Activated CD8-positive, alpha-beta T cell treated with anti-CD3 and anti-CD28 coated beads, Interleukin-2, amount 10 ng/mL, durations not matched to agents 7 days and 5 days (primary cell): ENCODE measurements at regions not wholly inside any gene's neighbourhood (a gene's known extent, or its start where the extent isn't known, plus 50 kb on each side); places are given as distances from the start of the nearest gene placed in this dataset.
"Not testable (repeated sequence)": the region's sequence is repeated elsewhere in the genome, so short reads cannot be mapped to it uniquely, and the experiment has no call there.

Experiments used
- ATAC-seq: fragments of 150-1000 bp; cut with Tn5 transposase; one replicate; pipeline ENCODE4 v1.10.0; 2021; ENCODE audit warnings: moderate library complexity
- CTCF ChIA-PET: fragments of 350-600 bp; sonication (Branson Sonifier 250); formaldehyde crosslinking; loops from one replicate; lab custom pipeline; 2021; ENCODE audit warnings: antibody characterized with exemption; lab: Charles Lee
- POLR2A ChIA-PET: fragments of 350-600 bp; sonication (Branson Sonifier 250); formaldehyde crosslinking; loops from one replicate; lab custom pipeline; 2021; ENCODE audit warnings: antibody characterized with exemption; lab: Charles Lee
- DNase-seq: peaks from one replicate; pipeline ENCODE4 v3.0.0-alpha.2; 2020
- H3K27ac Mint-ChIP-seq: one replicate; pipeline ENCODE4 v1.8.0; 2021; ENCODE audit warnings: mild to moderate bottlenecking, mixed read lengths
- H3K27me3 Mint-ChIP-seq: one replicate; pipeline ENCODE4 v1.8.0; 2021; ENCODE audit warnings: low read depth, mixed read lengths
- H3K36me3 Mint-ChIP-seq: one replicate; pipeline ENCODE4 v1.8.0; 2021; ENCODE audit warnings: low read depth, mixed read lengths
- H3K4me1 Mint-ChIP-seq: one replicate; pipeline ENCODE4 v1.8.0; 2021; ENCODE audit warnings: low read depth, mixed read lengths
- H3K4me3 Mint-ChIP-seq: one replicate; pipeline ENCODE4 v1.8.0; 2021; ENCODE audit warnings: mild to moderate bottlenecking, mixed read lengths
- H3K9me3 Mint-ChIP-seq: one replicate; pipeline ENCODE4 v1.8.0; 2022; ENCODE audit warnings: mixed read lengths; ENCODE audit not compliant: insufficient read depth

DNA sequence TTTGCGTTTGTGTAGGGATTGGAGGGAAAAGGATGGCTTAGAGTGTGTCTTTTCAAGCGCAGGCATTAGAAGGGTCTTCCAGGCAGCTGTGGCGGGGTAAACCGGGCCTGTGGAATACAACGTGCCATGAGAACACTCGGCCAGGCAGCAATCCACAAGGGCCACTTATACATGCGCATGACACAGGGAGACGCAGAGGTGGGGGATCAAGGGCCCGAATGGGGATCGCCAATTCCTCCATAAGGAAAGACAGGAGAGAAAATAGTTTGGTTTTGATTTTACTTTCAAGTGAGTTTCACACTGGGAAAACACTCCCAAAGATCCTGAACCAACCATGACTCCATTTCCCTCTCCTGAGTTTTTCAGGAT, 71.6 kb downstream of the SPRING1 start:
- ATAC-seq: no peak
- CTCF ChIA-PET: no interaction called here

DNA sequence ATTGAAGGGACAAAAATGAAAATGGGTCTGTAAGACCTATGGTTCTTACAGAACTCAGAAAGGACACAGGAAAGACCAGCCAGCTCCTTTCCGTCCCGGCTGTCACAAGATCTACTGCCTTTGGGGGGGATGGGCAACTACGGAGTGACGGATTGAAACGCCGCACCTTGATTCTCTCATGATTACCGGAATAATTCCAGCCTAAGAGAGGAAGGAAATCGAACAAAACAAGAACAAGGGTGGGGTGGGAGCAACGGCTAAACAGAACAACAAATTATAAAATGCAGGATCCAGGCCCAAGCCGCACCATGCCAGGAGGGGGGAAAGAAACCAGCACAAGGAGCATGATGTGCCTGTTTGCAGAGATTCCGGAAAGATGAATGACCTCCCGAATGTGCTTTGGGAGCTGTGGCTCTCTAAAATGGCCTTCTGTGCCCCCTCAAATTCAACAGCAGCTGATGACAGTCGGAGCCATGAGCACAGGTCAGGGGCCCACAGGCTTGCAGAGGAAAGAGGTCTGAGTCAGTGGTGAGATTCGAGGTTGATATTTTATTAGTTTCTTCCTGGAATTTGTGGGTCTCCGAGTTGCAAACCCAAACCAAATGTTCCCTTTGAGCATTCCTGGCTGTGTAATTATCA, 72.1 kb downstream of the SPRING1 start:
- H3K9me3 Mint-ChIP-seq: no peaks in the 10 kb centered on the region
- H3K4me1 Mint-ChIP-seq: no peaks in the 10 kb centered on the region
- H3K4me3 Mint-ChIP-seq: no peak overlapping the region
- DNase-seq (no peak), ATAC-seq (no peak)
- CTCF ChIA-PET: no interaction called here
- H3K36me3 Mint-ChIP-seq: no peaks in the 10 kb centered on the region
- no peak overlapping the region for H3K27ac Mint-ChIP-seq
- H3K27me3 Mint-ChIP-seq: peaks cover 3% of the 10 kb centered on the region
- POLR2A ChIA-PET: no interaction called here

More for the DNA sequence above, 71.6 kb downstream of the SPRING1 start:
- H3K4me3 Mint-ChIP-seq: no peak overlapping the region
- no peak overlapping the region for H3K27ac Mint-ChIP-seq
- H3K9me3 Mint-ChIP-seq: no peaks in the 10 kb centered on the region
- no peaks in the 10 kb centered on the region for H3K36me3 Mint-ChIP-seq
- peaks cover 3% of the 10 kb centered on the region for H3K27me3 Mint-ChIP-seq
- DNase-seq: no peak
- no peaks in the 10 kb centered on the region for H3K4me1 Mint-ChIP-seq
- POLR2A ChIA-PET: no interaction called here

DNA sequence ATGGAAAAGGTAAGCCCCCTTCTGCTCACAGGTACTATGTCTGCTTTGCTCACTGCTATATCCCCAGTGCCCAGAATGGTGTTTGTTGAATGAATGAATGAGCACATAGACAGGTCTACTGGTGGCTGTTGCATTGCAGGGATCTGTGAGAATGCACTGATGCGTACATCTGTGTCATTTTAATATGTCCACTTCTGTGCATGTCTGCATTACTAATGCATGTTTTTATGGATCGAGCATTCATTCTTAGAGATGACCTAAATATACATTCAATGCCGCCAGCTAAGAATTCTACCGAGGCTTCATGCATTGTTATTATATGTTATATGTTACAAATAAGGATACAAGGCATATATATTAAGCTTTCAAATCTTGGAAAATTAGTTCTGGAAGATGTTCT, 73.8 kb downstream of the SPRING1 start:
- Mint-ChIP-seq H3K27ac (no peak overlapping the region), H3K36me3 (no peaks in the 10 kb centered on the region), H3K4me1 (peaks cover 3% of the 10 kb centered on the region), H3K27me3 (peaks cover 8% of the 10 kb centered on the region), H3K9me3 (no peaks in the 10 kb centered on the region), H3K4me3 (no peak overlapping the region)
- no peak for DNase-seq
- ATAC-seq: no peak
- ChIA-PET POLR2A (no interaction called here), CTCF (no interaction called here)

DNA sequence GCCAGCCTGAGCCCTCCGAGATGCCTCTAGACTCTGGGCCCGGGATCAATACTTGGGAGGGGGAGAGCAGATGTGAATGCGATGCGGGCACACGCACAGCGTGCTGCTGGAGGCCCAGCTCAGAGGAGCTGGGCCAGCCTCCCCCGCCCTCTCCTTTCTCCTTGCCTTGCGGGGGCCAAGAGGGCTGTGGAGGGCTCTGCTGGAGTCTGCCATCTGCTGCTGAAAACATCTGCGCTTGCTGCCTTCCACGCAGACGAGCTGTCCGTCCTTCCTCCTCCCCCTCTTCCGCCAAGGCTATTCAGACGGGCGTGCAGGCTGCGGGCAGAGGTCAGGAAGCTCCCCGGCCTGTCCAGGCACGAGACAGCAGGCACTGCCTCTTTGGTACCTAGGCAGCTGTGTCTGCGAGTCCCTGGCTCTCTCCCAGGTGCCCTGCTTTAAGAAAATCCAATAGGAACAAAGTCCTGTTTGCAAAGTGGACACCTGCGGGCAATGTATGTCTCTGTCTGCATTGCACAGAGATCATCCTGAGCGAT, 75.2 kb downstream of the SPRING1 start:
- Mint-ChIP-seq H3K9me3 (no peaks in the 10 kb centered on the region), H3K27ac (no peak overlapping the region), H3K27me3 (peaks cover 17% of the 10 kb centered on the region), H3K36me3 (no peaks in the 10 kb centered on the region), H3K4me3 (no peak overlapping the region), H3K4me1 (peaks cover 3% of the 10 kb centered on the region)
- POLR2A ChIA-PET: no interaction called here
- CTCF ChIA-PET: no interaction called here
- ATAC-seq (no peak), DNase-seq (no peak)

DNA sequence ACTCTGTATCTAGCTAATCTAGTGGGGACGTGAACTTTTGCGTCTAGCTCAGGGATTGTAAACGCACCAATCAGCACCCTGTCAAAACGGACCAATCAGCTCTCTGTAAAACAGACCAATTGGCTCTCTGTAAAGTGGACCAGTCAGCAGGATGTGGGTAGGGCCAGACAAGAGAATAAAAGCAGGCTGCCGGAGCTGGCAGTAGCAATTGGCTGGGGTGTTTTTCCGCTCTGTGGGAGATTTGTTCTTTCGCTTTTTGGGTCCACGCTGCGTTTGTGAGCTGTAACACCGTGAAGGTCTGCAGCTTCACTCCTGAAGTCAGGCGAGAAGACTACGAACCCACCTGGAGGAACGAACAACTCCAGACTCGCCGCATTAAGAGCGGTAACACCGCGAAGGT, 76.5 kb downstream of the SPRING1 start:
- H3K4me1 Mint-ChIP-seq: peaks cover 3% of the 10 kb centered on the region
- no peaks in the 10 kb centered on the region for H3K9me3 Mint-ChIP-seq
- H3K27me3 Mint-ChIP-seq: peaks cover 17% of the 10 kb centered on the region
- ATAC-seq (no peak), DNase-seq (no peak)
- no peak overlapping the region for H3K4me3 Mint-ChIP-seq
- ChIA-PET CTCF (interaction anchor here (0.8 to 1.1 kb wide), 2 partner anchors 39 to 466 kb away, joined by 3 read pairs; no protein-coding TSS in a partner anchor), POLR2A (no interaction called here)
- no peak overlapping the region for H3K27ac Mint-ChIP-seq
- H3K36me3 Mint-ChIP-seq: no peaks in the 10 kb centered on the region

DNA sequence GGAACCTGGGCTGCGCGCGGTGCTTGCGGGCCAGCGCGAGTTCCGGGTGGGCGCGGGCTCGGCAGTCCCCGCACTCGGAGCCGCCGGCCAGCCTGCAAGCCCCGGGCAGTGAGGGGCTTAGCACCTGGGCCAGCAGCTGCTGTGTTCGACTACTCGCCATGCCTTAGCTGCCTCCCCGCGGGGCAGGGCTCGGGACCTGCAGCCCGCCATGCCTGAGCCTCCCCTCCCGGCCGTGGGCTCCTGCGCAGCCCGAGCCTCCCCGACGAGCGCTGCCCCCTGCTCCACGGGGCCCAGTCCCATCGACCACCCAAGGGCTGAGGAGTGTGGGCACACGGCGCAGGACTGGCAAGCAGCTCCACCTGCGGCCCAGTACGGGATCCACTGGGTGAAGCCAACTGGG, 77.1 kb downstream of the SPRING1 start:
- H3K27ac Mint-ChIP-seq, ATAC-seq, H3K9me3 Mint-ChIP-seq, POLR2A ChIA-PET, DNase-seq, H3K36me3 Mint-ChIP-seq, H3K4me3 Mint-ChIP-seq, H3K4me1 Mint-ChIP-seq: not testable (repeated sequence)
- CTCF ChIA-PET: interaction anchor here (1.1 kb wide), 1 partner anchor 40 kb away, joined by 3 read pairs; no protein-coding TSS in a partner anchor
- H3K27me3 Mint-ChIP-seq: peaks cover 17% of the 10 kb centered on the region

DNA sequence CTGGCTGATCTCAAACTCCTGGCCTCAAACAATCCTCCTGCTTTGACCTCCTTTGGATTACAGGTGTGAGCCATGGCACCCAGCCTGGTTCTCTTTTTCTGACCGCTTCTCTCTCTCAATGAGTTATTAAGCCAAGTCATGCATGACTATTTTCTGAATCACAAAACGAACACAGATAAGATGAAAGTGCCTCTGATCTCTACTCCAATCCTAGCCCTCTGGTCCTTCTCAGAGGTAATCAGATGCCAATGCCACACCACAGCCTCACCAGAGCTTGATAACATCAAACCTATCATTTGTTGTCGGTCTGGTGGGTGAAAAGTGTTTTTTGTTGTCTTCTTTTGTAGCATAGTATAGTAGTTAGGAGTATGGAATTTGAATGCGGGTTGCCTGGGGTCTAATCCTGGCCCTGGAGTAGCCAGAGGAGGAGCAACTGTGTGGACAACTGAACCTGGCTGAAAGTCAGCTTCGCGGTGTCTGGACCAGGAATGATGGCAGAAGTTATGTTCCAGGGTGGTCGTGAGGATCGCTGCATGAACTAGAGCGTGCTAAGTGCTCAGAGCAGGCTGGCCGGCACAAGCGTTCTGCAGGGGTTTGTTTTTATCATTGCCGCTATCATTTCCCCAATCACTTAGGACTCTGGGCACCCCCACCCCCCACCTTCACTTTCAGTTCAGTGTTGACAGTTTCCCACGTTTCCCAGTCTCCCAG, 77.9 kb downstream of the SPRING1 start:
- peaks cover 17% of the 10 kb centered on the region for H3K27me3 Mint-ChIP-seq
- H3K36me3 Mint-ChIP-seq: no peaks in the 10 kb centered on the region
- POLR2A ChIA-PET: no interaction called here
- H3K4me1 Mint-ChIP-seq: peaks cover 3% of the 10 kb centered on the region
- CTCF ChIA-PET: no interaction called here
- no peaks in the 10 kb centered on the region for H3K9me3 Mint-ChIP-seq
- ATAC-seq (no peak), DNase-seq (no peak)
- no peak overlapping the region for H3K27ac Mint-ChIP-seq
- H3K4me3 Mint-ChIP-seq: no peak overlapping the region

DNA sequence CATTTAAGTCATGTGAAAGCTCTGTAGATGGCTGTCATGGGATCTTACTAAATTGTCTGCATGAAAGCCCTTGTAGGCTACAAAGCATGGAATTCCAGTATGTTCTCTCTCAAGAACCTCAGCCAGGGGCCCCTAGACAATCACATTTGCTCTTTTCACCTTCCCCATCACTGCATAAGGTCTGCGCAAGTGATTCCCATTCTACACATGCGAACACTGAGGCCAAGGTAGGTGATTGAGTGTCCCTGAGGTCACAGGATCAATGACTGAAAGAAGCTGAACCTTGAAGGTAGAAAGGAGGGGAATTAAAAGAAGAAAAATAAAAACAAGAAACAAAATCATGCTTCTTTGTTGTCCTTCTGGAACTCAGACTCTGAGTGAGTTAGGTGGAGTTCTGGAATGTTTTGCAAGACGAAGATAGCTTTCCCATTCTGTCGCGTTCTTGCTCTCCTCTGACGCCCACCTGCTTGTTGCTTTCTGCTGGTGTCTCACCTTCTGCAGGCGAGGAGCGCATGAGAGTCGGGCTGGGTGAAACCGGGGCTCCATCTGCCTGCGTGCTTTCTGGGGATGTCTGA, 79.9 kb downstream of the SPRING1 start:
- no peak overlapping the region for H3K27ac Mint-ChIP-seq
- ATAC-seq: no peak
- H3K27me3 Mint-ChIP-seq: peaks cover 18% of the 10 kb centered on the region
- no peaks in the 10 kb centered on the region for H3K36me3 Mint-ChIP-seq
- ChIA-PET POLR2A (no interaction called here), CTCF (interaction anchor here (1.2 kb wide), 1 partner anchor 15 kb away, joined by 3 read pairs; no protein-coding TSS in a partner anchor)
- H3K4me3 Mint-ChIP-seq: no peak overlapping the region
- H3K9me3 Mint-ChIP-seq: no peaks in the 10 kb centered on the region
- DNase-seq: no peak
- H3K4me1 Mint-ChIP-seq: peaks cover 3% of the 10 kb centered on the region

DNA sequence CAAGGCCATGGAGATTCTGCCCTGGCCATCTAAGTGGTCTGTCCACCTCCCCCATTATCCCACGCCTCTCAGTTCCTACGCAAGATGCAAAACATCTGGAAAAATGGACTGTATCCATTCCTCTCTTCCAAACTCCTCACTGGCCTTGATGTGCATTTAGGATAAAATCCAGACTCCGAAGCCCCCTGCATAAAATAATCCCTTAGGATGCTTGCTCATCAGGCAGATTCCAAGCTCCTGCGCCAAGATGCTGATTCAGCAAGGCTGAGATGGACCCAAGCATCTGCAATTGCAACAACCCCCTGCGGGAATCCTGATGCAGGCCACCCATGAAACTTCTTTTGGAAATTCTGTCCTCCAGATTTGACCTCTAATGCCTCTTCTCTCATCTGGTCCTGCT, 81.6 kb downstream of the SPRING1 start:
- no peaks in the 10 kb centered on the region for H3K9me3 Mint-ChIP-seq
- ChIA-PET POLR2A (no interaction called here), CTCF (interaction anchor here (1.2 kb wide), 1 partner anchor 167 kb away, joined by 3 read pairs; no protein-coding TSS in a partner anchor)
- H3K4me1 Mint-ChIP-seq: peaks cover 3% of the 10 kb centered on the region
- no peak overlapping the region for H3K4me3 Mint-ChIP-seq
- no peak for DNase-seq
- ATAC-seq: no peak
- no peaks in the 10 kb centered on the region for H3K36me3 Mint-ChIP-seq
- H3K27me3 Mint-ChIP-seq: peaks cover 18% of the 10 kb centered on the region
- H3K27ac Mint-ChIP-seq: no peak overlapping the region

DNA sequence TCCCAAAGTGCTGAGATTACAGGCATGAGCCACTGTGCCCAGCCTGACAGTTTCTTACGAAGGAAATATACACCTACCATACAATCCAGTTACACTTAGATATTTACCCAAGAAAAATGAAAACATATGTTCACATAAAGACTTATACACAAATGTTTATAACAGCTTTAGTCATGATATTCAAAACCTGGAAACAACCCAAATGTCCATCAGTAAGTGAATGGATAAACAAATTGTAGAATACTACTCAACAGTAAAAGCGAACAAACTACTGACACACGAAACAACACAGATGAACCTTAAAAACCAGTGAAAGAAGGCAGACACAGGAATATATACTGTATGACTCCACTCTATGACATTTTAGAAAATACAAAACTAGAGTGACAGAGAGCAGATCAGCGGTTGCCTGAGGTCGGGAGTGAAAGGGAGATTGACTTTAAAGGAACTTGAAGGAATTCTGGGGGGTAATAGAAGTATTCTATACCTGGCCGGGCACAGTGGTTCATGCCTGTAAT, 83.6 kb downstream of the SPRING1 start:
- CTCF ChIA-PET: no interaction called here
- H3K27me3 Mint-ChIP-seq: peaks cover 13% of the 10 kb centered on the region
- H3K36me3 Mint-ChIP-seq: no peaks in the 10 kb centered on the region
- POLR2A ChIA-PET: no interaction called here
- H3K4me3 Mint-ChIP-seq: no peak overlapping the region
- H3K27ac Mint-ChIP-seq: no peak overlapping the region
- no peak for ATAC-seq
- DNase-seq: no peak
- peaks cover 2% of the 10 kb centered on the region for H3K4me1 Mint-ChIP-seq
- no peaks in the 10 kb centered on the region for H3K9me3 Mint-ChIP-seq

DNA sequence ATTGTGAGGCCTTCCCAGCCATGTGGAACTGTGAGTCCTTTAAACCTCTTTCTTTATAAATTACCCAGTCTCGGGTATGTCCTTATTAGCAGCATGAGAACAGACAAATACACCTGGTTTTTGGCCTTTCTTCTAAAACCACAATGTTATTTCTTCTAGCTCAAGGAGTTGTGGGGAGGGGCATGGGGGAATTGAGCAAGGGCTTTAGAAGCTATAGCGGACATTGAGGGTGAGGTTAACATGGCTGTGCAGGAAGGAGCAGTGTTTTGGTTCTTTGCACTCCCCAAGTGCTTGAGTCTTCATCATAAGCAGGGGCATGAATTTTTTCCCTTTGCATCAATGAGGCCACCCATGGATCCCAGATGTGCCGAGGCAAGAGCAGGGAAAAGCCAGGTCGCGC, 86.8 kb downstream of the SPRING1 start:
- Mint-ChIP-seq H3K9me3 (no peaks in the 10 kb centered on the region), H3K36me3 (no peaks in the 10 kb centered on the region), H3K4me1 (peaks cover 2% of the 10 kb centered on the region), H3K27me3 (peaks cover 7% of the 10 kb centered on the region), H3K27ac (no peak overlapping the region), H3K4me3 (no peak overlapping the region)
- no peak for DNase-seq
- POLR2A ChIA-PET: no interaction called here
- CTCF ChIA-PET: no interaction called here
- no peak for ATAC-seq

DNA sequence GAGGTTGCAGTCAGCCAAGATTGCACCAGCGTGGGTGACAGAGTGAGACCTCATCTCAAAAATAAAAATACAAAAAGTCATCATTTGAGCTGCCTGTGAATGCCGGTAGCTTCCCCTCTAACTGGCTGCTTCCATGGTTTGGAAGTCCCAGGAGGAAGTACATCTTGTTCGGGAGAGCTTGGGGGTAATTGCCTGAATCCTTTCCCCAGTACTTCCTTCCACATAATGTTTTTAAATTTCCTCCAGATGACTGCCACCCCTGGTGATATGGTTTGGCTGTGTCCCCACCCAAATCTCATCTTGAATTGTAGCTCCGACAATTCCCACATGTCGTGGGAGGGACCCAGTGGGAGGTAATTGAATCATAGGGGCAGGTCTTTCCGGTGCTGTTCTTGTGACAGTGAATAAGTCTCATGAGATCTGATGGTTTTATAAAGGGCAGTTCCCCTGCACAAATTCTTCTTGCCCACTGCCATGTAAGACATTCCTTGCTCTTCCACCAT, 87.2 kb downstream of the SPRING1 start:
- no peak for ATAC-seq
- Mint-ChIP-seq H3K4me3 (no peak overlapping the region), H3K36me3 (no peaks in the 10 kb centered on the region), H3K9me3 (no peaks in the 10 kb centered on the region), H3K27ac (no peak overlapping the region), H3K27me3 (peaks cover 7% of the 10 kb centered on the region), H3K4me1 (peaks cover 2% of the 10 kb centered on the region)
- POLR2A ChIA-PET: no interaction called here
- no peak for DNase-seq
- CTCF ChIA-PET: no interaction called here
